HG03039 (cell line): ENCODE measurements at regions not wholly inside any gene's neighbourhood (a gene's known extent, or its start where the extent isn't known, plus 50 kb on each side); places are given as distances from the start of the nearest gene placed in this dataset.

Source experiments
- ATAC-seq: cut with Tn5 transposase; IDR thresholded peaks from one replicate; pipeline ENCODE4 v1.9.1; 2021; ENCODE audit warnings: mild to moderate bottlenecking, moderate library complexity; ENCODE audit not compliant: unreplicated experiment

GRCh38 chr2:234680688-234681619 is 184.1 kb upstream of the ARL4C start:
- no peak for ATAC-seq

- ATAC-seq = no peak
These were observed 183.1 kb upstream of the ARL4C start for GRCh38 chr2:234679741-234680687.

GRCh38 chr2:234679301-234679740 is 182.4 kb upstream of the ARL4C start:
- ATAC-seq = no peak

GRCh38 chr2:234678711-234679110 is 181.8 kb upstream of the ARL4C start:
- no peak for ATAC-seq

GRCh38 chr2:234677758-234678538 is 181.1 kb upstream of the ARL4C start:
- ATAC-seq = no peak

- ATAC-seq = no peak
These were observed 180.0 kb upstream of the ARL4C start for GRCh38 chr2:234676783-234677450.

GRCh38 chr2:234676109-234676782 is 179.4 kb upstream of the ARL4C start:
- ATAC-seq = no peak

- ATAC-seq = no peak
These were observed 177.9 kb upstream of the ARL4C start for GRCh38 chr2:234674781-234675201.

GRCh38 chr2:234673961-234674759 is 177.3 kb upstream of the ARL4C start:
- ATAC-seq = no peak

GRCh38 chr2:234673501-234673900 is 176.6 kb upstream of the ARL4C start:
- ATAC-seq = no peak

- no peak for ATAC-seq
These were observed 175.7 kb upstream of the ARL4C start for GRCh38 chr2:234672498-234673150.

- ATAC-seq = no peak
These were observed 174.8 kb upstream of the ARL4C start for GRCh38 chr2:234671716-234672115.

GRCh38 chr2:234671231-234671630 is 174.3 kb upstream of the ARL4C start:
- no peak for ATAC-seq

- no peak for ATAC-seq
These were observed 173.9 kb upstream of the ARL4C start for GRCh38 chr2:234670806-234671205.

- no peak for ATAC-seq
These were observed 173.2 kb upstream of the ARL4C start for GRCh38 chr2:234670052-234670451.

- no peak for ATAC-seq
These were observed 172.7 kb upstream of the ARL4C start for GRCh38 chr2:234669621-234670020.

- no peak for ATAC-seq
These were observed 172.1 kb upstream of the ARL4C start for GRCh38 chr2:234669001-234669400.

- no peak for ATAC-seq
These were observed 170.0 kb upstream of the ARL4C start for GRCh38 chr2:234666911-234667310.
